Testis (tissue), 2 donors: ENCODE measurements at regions not wholly inside any gene's neighbourhood (a gene's known extent, or its start where the extent isn't known, plus 50 kb on each side); places are given as distances from the start of the nearest gene placed in this dataset.

Experiments used
- DNase-seq: peaks from one replicate; pipeline ENCODE4 v3.0.0-alpha.2; 2019
- H3K27ac ChIP-seq, 2 donors: fragments of 200-600 bp; sonication (generic); one replicate each; pipeline ENCODE4 v1.5.1; 2019
- H3K27me3 ChIP-seq: fragments of 200-600 bp; sonication (generic); one replicate; pipeline ENCODE4 v1.5.1; 2019
- H3K36me3 ChIP-seq: fragments of 200-600 bp; sonication (generic); one replicate; pipeline ENCODE4 v1.5.1; 2017; ENCODE audit warnings: low read depth; ENCODE audit errors: missing control alignments
- H3K4me1 ChIP-seq: fragments of 200-600 bp; sonication (generic); one replicate; pipeline ENCODE4 v1.5.1; 2019
- H3K4me3 ChIP-seq, 2 donors: fragments of 200-600 bp; sonication (generic); one replicate each; pipeline ENCODE4 v1.5.1; 2017 to 2019
- H3K9me3 ChIP-seq: fragments of 200-600 bp; sonication (generic); one replicate; pipeline ENCODE4 v1.5.1; 2017
- CTCF ChIP-seq, 3 experiments: fragments of 450-650 bp in 2 of 3; fragments of 200-600 bp in 1 of 3; sonication (generic) in 1 of 3; IDR thresholded peaks; one replicate each; pipeline ENCODE4 v1.5.1; 2016 to 2019; ENCODE audit warnings: antibody characterized with exemption in 3 of 3, mild to moderate bottlenecking in 2 of 3, moderate library complexity in 1 of 3
- POLR2A ChIP-seq: fragments of 450-650 bp; IDR thresholded peaks from one replicate; pipeline ENCODE4 v1.6.1; 2017; ENCODE audit warnings: antibody characterized with exemption, mild to moderate bottlenecking, moderate library complexity
- WGBS, 2 donors: methylation state at CpG; one replicate each; pipeline ENCODE4 v1.1.5; 2018; 5-methylcytosine and 5-hydroxymethylcytosine counted together
- intact Hi-C: fragments of 100-400 bp; cut with DNase I; formaldehyde crosslinking; loops from one replicate; pipeline ENCODE4 v1.15.1; 2023; ENCODE audit warnings: low total_unique reads

- WGBS, 2 donors, result 92 to 95% methylated on average over 4 of the region's 4 CpGs
- no peak overlapping the region for H3K27ac ChIP-seq
- intact Hi-C loops, result no loop called here
These were observed 1061.6 kb downstream of the JRKL start for GRCh38 chr11:97451441-97451840.

DNA sequence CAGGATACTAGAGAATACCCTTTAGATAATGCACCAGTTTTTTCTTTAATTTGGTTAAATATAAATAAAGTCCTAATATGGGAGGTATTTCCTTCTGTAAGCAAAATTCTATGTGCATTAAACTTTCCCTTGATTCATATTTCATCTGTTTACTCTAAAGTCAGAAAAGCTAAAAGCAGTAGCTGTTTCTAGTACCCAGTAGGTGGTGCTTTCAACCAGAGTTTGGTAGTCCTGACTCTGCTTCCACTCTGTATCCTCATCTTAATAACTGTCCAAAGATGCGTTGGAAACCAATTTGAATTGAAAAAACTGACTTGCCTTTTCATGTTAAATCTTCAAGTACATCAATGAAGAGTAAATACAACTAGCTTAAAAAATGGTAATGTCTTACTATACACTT is 1065.2 kb downstream of the JRKL start:
- no peak for TF ChIP-seq POLR2A
- TF ChIP-seq CTCF (IDR thresholded peaks at IDR 0.05), result no peak
- DNase-seq, result no peak
- intact Hi-C loops, result no loop called here
- WGBS, 2 donors, result 39 to 49% methylated on average over 1 of the region's 1 CpG
- Histone ChIP-seq H3K27me3 (no peaks in the 10 kb centered on the region), H3K4me1 (no peaks in the 10 kb centered on the region), H3K4me3 (no peak overlapping the region), H3K27ac (no peak overlapping the region), H3K9me3 (no peaks in the 10 kb centered on the region), H3K36me3 (no peaks in the 10 kb centered on the region)

More at GRCh38 chr11:97451441-97451840, 1061.6 kb downstream of the JRKL start:
- Histone ChIP-seq H3K4me1 (no peaks in the 10 kb centered on the region), H3K4me3 (no peak overlapping the region), H3K36me3 (no peaks in the 10 kb centered on the region), H3K9me3 (no peaks in the 10 kb centered on the region), H3K27me3 (no peaks in the 10 kb centered on the region)
- no peak for DNase-seq
- TF ChIP-seq CTCF (IDR thresholded peaks at IDR 0.05) (no peak), POLR2A (no peak)

- Histone ChIP-seq H3K4me1 (no peaks in the 10 kb centered on the region), H3K27ac (no peak overlapping the region), H3K4me3 (no peak overlapping the region), H3K27me3 (no peaks in the 10 kb centered on the region), H3K36me3 (no peaks in the 10 kb centered on the region), H3K9me3 (no peaks in the 10 kb centered on the region)
- intact Hi-C loops, result no loop called here
- no peak for DNase-seq
- TF ChIP-seq POLR2A (no peak), CTCF (IDR thresholded peaks at IDR 0.05) (no peak)
These were observed 1070.3 kb downstream of the JRKL start for GRCh38 chr11:97460091-97460490.

DNA sequence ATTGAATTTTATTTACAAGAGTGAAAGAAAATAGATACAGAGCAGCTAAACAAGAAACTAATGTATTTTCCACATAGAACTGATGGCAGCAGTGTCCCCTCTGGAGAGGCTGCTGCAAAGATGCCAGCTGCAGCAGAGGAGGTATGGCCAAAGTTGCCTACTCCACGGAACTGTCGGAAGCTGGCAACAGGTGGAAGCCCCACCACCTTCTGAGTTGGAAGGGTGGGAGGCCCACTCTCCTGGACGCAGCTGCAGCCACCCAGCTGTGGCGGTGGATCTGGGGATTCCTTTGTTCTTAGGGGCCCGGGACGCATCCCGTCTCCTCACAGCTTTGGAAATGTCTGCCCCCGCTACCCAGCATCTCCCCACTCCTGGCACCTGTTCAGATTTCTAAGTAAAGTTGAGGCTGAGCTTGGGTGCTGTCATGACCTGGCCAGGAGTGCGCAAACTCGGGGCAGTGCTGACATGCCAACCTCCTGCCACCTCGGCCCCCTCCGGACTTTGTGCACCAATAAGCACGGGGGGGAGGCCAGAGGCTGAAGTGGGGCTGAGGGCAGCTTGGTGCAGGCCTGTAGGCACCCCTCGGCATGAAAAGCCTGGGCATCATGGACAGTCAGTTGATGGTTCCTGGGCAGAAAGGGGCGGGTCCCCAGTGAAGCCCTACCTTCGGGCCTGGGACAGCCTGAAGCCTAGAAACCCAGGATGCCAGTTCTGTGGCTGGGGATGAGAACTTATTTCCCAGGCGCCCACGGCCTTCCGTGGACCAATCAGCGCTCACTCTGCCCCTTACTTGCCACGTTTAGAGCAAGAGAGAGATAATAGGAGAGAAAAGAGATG is 1071.4 kb downstream of the JRKL start:
- Histone ChIP-seq H3K9me3 (no peaks in the 10 kb centered on the region), H3K4me1 (no peaks in the 10 kb centered on the region), H3K27ac (no peak overlapping the region), H3K4me3 (no peak overlapping the region), H3K27me3 (no peaks in the 10 kb centered on the region), H3K36me3 (no peaks in the 10 kb centered on the region)
- 50 to 81% methylated on average over 6 to 21 of the region's 21 CpGs for WGBS, 2 donors
- intact Hi-C loops, result no loop called here
- TF ChIP-seq CTCF (IDR thresholded peaks at IDR 0.05) (no peak), POLR2A (no peak)
- no peak for DNase-seq

DNA sequence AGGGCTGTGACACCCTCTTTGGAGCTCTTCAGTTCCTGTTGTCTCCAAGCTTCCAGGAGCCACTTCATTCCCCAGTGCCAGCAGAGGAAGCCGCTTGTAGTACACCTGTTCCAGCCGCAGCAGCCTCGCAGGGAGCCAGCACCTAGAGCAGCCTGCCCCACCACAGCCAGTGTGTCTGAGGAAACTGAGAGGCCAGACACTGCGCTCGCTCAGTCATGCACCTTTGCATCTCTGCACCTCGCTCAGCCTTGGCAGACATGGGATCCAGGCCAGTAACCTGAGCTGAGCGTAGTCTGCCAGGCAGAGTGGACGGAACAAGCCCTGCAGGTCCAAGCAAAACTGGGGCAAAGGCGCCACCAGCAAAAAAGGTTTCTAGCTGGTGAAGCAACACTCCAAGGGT is 1072.1 kb downstream of the JRKL start:
- intact Hi-C loops, result no loop called here
- H3K27ac ChIP-seq, result no peak overlapping the region
- DNase-seq, result no peak
- TF ChIP-seq CTCF (IDR thresholded peaks at IDR 0.05) (no peak), POLR2A (no peak)
- H3K9me3 ChIP-seq, result no peaks in the 10 kb centered on the region
- H3K36me3 ChIP-seq, result no peaks in the 10 kb centered on the region
- H3K4me3 ChIP-seq, result no peak overlapping the region
- H3K4me1 ChIP-seq, result no peaks in the 10 kb centered on the region
- no peaks in the 10 kb centered on the region for H3K27me3 ChIP-seq
- 85 to 92% methylated on average over 9 of the region's 9 CpGs for WGBS, 2 donors
